ENCODE measurements at regions not wholly inside any gene's neighbourhood (a gene's known extent, or its start where the extent isn't known, plus 50 kb on each side); places are given as distances from the start of the nearest gene placed in this dataset.
"Not testable (repeated sequence)": the region's sequence is repeated elsewhere in the genome, so short reads cannot be mapped to it uniquely, and the experiment has no call there.

DNA sequence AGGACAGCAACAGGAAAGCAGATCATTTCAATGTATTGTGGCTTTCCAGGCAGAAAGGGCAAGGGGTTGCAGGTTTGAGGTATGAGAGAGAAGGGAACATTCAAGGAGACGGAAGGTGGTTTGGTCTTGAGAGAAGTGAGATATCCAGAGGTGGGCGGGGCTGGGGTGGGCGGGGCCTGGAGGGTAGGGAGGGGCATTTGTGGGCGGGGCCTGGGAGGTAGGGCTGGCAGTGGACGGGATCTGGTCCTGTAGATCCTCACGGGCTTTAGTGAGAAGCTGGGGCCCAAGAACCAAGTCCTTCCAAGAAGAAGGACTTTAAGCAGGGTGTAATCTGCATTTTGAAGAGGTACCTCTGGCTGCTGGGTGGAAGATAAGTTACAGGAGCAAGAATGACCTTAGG is 199.2 kb downstream of the MN1 start:
- CTCF ChIA-PET: no interaction called here
- POLR2A ChIA-PET: no interaction called here

DNA sequence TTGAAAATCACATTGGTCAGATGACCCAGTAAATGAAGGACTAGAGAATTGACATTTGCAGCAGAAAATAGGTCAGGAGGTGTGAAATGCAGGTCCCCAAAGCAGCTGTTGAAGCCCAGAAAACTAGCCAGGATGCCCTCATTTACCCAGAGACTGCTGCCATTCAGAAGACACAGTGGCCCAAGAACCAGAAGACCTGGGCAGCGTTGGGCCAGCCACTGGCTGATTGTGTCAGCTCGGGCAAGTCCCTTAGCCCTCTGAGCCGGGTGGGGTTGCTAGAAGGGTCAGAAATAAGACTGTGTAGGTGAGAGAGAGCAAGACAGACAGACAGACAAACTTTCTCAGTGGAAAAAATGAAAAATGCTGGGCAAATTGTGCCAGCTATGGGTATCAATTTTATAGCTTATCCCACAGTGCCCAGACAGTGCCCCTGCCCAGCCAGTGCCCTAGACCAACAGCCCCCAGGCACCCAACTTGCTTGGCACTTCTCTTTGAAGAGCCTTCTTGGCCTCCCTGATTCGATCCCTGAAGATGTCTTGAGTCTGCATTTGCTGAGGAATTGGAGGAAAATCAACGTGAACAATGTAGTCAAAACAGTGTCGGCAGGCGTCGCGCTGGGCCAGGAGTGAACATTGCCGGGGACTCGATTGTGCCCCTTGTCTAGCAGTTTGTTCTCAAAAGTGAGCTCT is 198.3 kb downstream of the MN1 start:
- CTCF ChIA-PET: no interaction called here
- POLR2A ChIA-PET: no interaction called here

DNA sequence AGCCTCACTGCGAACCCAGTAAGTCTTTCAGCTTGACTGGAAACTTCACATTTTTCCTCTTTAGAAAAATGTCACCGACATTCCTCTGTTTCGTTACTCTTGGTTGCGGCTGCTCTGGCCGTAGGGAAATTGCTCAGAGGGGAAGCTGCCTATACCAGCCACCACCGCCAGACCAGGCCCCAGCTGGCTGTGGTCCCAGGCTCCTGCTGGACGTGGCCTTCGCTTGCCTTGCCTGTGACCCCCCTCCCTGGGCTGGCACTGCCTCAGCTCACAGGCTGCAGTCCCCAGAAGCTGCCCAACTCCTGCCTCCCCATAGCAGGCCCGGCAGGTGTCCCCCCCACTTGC is 197.8 kb downstream of the MN1 start:
- POLR2A ChIA-PET: no interaction called here
- CTCF ChIA-PET: no interaction called here

DNA sequence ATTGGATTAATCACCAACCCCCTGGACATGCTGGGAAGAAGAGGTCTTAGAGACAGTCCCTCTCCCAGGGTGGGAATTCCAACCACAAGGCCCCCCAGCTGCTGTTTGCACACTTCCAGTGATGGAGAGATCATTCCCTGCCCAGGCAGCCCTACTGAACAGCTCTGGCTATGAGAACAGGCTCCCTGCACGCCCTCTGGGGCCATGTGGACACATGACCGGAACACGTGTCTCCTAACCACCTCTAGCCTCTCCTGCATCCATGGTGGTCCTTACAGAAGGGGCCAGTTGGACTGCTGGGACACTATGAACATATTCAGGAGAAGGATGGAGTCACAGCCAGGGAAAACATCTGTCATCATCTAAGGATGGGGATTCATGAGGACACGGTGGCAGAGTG is 196.2 kb downstream of the MN1 start:
- POLR2A ChIA-PET: no interaction called here
- CTCF ChIA-PET: interaction anchor here (0.7 kb wide), 1 partner anchor 177 kb away, joined by 3 read pairs; no protein-coding TSS in a partner anchor

DNA sequence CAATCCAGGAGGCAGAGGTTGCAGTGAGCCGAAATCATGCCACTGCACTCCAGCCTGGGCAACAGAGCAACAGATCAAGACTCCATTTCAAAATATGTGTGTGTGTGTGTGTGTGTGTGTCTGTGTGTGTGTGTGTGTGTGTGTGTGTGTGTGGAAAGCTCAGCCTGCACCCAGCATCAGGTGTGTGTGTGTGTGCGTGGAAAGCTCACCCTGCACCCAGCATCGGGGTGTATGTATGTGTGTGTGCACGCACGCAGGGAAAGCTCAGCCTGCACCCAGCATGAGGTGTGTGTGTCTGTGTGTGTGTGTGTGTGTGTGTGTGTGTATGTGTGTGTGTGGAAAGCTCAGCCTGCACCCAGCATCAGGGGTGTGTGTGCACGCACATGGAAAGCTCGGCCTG is 193.8 kb downstream of the MN1 start:
- POLR2A ChIA-PET: not testable (repeated sequence)

DNA sequence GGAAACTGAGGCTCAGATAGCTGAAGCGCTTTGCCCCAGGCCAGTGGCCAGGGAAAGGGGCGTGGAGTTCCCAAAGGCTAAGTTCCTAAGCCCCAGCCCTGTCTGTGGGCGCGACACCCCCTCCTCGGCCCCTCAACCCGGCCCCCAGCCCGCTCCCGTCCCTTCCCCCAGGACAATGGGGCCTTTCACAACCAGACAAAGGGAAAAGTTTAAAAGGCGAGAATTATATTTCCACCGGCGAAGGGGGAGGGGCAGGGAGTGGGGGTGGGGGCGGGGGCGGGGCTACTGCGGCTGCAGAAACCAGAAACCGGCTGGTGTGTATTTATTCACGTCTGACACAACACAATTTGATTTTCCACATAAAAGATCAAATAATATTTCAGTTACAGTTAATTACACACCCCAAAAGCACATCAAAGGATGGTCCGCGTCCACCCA is 192.1 kb downstream of the MN1 start:
- ChIA-PET CTCF (no interaction called here), POLR2A (no interaction called here)

More for the DNA sequence above, 193.8 kb downstream of the MN1 start:
- CTCF ChIA-PET: not testable (repeated sequence)

DNA sequence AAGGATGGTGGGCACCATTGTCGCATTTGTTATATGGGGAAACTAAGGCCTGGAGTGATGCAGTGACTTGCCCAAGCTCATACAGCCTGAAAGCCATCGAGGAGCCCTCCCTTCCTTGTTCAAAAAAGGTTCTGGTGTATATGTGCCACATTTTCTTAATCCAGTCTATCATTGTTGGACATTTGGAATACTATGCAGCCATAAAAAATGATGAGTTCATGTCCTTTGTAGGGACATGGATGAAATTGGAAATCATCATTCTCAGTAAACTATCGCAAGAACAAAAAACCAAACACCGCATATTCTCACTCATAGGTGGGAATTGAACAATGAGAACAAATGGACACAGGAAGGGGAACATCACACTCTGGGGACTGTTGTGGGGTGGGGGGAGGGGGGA is 191.4 kb downstream of the MN1 start:
- POLR2A ChIA-PET, CTCF ChIA-PET: not testable (repeated sequence)

DNA sequence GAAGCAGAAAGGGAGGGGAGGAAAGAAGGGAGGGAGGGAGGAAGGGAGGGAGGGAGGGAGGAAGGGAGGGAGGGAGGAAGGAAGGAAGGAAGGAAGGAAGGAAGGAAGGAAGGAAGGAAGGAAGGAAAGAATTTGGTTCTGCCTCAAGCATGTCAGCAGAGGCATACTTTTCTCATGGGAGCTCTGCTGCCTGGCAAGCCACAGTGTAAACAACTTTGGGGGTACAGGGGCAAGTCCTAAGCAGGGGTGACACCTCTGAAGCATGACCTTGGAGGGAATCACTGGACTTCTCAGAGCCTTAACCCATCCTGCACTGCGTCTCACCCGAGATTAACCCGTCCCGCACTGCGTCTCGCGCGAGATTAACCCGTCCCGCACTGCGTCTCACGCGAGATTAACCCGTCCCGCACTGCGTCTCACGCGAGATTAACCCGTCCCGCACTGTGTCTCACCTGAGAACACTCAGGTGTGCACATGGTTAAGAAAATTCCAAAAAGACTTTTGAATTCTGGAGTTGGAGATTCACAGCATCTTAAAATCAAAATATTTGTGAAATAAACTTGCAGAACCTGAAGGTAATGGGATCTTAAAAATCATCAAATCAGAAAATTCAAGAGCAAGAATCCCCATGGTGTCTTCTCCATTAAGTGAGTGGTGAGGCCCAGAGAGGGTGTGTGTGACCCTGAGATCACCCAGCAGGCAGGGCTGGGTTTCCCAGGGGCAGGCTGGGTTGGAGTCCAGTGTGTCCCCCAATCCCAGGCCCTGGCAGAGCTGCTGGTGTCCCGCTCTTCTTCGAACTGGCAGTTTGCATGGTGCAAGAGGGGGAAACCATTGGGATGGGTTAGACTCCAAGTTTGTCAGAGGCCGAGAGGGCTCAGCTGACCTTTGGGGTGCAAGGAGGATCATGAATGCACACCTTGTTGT is 190.4 kb downstream of the MN1 start:
- POLR2A ChIA-PET: no interaction called here
- CTCF ChIA-PET: no interaction called here

DNA sequence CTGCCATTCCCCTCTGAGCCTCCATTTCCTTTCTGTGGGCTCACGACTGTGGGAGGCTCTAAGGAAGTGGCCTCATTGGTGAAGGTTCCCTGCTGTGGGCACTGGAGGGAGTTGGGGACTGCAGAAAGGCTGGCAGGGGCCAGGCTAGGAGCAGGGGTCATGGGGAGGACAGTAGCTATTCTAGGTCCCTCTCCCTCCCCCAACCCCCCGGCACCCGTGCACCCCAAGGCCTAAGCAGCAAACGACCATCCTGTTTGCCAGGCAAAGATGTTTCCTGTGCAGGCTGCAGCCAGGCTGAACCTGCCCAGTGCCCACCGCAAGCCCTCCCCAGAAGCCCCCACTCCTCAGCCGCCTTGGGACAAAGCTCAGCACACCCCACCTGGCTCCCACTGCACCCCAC is 189.4 kb downstream of the MN1 start:
- ChIA-PET CTCF (no interaction called here), POLR2A (no interaction called here)

DNA sequence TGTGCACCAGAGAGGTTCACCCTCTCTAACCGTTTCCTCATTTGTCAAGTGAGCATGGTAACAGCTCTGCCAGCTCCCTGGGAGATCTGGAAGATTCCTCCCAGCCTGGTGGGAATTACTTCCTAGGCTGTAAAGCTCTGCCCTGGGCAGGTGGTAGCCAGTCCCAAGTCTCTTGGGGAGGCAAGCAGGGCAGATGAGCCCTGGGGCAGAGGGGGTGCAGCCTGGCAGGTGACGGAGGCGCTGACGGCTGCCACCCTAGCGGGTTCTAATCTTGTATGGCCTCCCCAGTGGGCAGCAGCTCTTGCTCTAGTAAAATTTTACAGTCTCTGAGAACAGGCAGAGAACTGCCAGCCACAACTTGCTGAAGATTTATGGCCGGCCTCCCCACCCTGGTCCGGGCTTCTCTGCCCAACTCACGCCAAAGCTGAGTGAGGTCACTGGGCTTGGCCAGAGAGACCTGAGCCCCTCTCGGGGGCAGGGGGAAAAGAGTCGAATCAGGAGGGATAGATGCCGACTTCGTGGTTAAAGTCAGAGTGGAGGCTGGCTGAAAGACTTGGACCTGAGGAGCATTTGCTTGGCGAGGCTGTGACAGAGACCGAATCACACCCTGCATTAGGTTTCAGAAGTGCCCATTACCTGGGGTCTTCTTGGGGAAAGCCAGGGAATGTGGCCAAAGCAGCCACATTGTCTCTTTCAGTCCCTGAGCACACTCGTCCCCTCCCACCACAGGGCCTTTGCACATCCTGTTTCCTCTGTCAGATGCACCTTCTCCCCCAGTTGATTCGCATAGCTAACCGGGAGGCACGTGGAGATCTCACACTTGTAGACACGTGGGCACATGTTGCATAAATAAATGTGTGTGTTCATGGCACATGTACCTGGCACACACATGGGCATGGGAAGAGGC is 188.2 kb downstream of the MN1 start:
- ChIA-PET POLR2A (no interaction called here), CTCF (no interaction called here)

DNA sequence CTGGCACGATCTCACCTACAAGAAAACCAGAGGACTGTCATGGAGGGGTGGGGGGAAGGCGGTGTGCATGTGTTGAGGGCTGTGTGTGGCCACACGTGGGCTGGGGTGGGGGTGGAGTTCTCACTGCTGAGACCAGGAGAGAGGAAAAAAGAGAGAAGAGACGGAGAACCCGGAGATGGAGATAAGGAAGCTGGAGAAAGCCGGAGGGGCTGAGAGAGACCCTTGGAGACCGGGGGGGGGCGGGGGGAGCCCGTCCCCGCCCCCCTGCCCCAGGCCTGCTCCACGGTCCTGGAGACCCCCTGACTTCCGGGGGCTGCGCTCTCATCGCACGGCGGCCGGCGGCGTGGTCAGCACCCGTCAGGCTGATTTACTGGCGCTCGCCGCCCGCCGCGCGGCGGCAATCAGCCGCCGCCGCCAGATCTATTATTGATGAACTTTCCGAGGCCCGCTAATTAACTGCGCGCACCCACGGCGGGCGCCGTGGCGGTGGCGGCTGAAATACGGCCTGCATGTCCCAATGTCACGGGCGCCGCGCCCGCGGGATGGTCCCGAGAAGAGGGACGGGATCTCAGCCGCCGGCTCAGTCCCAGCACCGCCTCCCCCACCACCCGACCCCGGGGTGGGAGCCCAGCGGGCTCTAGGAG is 187.4 kb downstream of the MN1 start:
- ChIA-PET POLR2A (no interaction called here), CTCF (no interaction called here)

DNA sequence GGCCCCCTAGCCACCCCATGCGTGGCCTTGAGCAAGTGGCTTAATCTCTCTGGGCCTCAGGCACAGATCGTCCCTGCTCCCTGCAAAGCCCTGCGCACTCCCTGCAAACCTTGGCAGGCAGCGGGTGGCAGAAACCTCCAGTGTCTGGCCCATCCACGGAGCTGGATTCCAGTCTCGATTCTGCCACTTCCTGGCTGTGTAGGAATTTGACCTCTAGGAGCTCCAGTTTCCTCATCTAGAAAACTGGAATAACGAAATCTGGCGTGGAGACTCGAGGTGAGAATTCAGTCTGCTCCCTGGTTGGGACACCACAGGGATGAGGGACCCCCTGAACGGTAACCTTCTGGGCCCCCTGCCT is 186.9 kb downstream of the MN1 start:
- CTCF ChIA-PET: no interaction called here
- POLR2A ChIA-PET: no interaction called here

DNA sequence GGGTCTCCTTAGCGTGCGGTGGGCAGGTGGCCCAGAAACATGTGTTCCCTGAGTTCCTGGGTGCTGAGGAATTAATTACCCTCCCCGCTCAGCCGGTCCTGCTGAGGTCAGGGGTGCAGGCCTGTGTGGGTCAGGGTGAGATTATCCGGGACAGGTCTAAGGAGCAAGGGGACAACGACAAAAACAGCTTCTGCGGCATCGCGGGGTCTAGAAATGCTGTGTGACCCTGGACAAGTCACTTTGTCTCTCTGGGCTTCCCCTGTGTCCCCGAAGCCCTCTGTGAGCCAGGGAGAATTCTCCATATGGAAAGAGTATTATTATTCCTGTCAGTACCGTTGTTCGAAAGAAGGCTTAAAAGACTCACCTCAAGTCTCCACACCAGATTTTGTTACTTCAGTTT is 186.1 kb downstream of the MN1 start:
- CTCF ChIA-PET: no interaction called here

DNA sequence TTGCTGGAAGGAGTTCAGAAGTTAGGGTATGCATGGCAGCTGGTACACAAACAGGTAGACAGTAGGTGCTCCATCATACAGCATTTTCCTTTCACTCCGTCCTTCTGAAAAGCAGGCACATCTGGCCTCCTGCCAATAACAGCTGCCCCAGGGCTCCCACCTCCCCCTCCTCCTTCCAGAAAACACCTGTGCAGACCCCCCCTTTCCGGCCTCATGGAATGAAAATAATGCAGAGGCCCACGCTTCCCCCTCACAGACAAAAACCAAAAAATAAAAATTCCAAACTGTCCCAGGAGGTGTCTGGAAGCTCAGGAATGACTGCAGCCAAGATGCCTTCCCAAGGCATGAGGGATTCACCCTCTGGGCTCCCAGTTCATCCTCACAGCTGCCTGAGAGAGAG is 185.5 kb downstream of the MN1 start:
- POLR2A ChIA-PET: no interaction called here
- CTCF ChIA-PET: no interaction called here

More for the DNA sequence above, 186.1 kb downstream of the MN1 start:
- POLR2A ChIA-PET: no interaction called here

DNA sequence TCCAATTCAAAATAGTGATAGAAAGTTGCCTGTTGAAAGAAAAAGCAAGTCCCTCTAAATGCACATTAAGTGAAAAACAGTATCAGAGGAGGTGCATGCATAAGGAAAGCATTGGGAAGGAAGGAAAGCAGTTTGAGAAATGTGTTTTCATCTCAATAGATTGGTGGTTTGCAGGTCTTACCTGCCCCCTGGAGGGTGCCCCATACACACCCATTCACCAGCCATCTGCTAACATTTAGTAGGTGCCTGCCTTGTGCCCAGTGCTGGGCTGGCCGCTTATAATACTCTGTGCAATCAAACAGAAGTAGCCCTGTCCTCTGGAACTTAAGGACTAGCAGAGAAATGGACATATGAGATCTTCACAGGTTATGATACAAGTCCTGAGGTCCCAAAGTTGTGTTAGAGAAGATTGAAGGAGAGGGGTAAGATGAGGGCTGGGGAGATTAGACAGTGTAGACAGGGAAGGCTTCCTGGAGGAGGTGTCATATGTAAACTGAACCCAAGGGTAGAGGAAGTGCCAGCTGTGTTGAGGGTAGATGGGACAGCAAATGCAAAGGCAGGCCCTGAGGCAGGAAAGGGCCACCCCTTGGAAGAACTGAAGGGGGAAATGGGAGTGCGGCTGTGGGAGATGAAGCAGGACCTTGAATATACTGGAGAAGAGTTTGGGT is 184.2 kb downstream of the MN1 start:
- CTCF ChIA-PET: no interaction called here
- POLR2A ChIA-PET: no interaction called here

DNA sequence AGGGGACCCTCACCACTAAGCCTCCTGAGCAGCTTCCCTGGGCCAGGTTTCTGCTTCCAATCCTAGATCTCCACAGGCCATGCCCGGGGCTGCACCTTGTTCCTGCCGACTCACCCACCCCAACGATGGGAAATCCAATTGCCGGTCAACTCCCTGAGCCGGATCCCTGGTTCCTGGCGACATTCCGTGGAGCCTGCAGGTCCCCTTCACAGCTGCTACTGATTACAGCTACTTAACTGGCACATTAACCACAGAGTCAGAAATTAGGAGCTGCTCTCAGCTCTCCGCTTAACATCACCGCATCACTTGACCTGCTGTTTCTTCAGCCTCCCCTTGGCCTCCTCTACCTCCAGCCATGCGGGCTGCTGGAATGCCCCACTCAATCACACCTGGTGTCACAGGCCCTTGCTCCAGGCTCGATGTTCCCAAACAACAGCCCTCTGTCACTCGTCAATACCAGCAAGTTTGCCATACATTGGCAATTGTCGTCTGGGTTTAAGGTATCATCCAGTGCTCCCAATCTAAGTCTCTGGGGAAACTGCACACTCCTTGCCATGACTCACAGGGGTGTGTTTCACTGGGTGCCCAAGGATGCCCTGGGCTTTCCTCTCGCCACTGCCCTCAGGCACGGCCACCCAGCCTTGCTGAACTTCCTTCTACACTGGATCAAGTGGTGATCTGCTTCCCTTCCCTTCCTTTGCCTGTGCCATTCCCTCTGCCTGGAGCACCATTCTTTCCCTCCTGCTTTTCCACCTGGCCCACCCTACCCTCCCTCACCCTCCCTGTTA is 181.0 kb downstream of the MN1 start:
- CTCF ChIA-PET: no interaction called here
- POLR2A ChIA-PET: no interaction called here

DNA sequence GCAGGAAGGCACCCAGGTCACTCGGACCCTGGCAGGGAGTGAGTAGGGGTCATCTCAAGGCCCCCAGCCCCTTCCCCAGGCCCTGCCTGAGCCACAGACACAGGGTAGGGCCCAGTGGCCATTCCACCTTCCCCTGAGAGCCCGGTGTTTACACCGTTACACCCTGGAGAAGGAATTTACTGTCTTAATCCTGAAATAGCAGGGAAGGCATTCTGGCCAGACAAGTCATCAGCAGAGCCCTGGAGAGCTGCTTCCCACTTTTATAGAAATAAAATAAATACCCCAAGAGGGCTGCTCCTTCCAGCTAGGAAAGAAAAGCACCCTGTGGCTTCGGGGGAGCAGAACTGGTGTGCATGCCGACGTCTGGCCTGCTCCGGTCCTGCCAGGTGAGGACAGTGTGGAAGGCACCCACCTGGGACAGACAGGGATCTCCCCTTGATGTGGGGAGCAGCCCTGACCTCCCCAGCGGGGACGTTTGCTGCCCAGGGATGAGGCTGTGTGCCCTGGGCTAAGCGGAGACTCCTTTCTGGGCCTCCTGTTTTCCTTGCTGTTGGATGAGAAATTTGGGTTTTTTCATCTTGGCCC is 180.0 kb downstream of the MN1 start:
- POLR2A ChIA-PET: no interaction called here
- CTCF ChIA-PET: interaction anchor here (0.6 kb wide), 1 partner anchor 100 kb away, joined by 4 read pairs; no protein-coding TSS in a partner anchor

DNA sequence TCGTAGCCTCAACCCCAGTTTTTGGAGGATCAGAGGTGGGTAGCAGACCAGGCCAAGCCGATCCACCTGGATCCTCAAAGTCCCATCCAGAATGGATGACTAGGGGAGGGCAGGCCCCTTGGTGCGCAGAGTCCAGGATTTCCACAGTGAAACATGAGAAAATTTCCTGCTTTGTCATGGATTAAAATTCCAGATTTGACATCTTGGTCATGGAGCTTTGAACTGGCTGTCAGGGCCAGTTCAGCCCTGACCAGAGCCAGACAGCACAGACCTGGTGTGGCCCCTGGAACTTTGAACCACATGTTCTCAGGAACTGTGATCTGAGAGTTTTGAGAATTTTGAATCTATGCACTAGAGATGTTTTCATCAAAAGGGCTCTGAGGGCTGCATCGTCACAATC is 177.5 kb downstream of the MN1 start:
- CTCF ChIA-PET: no interaction called here

DNA sequence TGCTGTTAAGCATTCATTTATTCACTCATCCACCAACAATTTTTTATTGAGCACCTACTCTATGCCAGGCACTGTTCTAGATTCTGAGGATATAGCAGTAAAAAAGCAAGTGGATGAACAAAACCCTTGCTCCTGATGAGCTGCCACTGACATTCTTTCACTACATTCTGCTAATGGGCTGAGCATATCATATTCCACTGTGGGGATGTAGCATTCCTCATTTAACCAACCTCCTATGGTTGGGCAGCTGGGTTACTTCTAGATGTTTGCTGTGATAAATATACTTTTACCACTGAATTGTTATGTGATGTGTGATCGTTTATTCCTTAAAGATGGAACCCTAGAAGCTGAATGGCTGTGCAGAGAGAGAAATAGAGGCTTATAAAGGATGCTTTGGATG is 176.9 kb downstream of the MN1 start:
- POLR2A ChIA-PET: no interaction called here
- CTCF ChIA-PET: no interaction called here

More for the DNA sequence above, 177.5 kb downstream of the MN1 start:
- POLR2A ChIA-PET: no interaction called here

Data from activated CD8-positive, alpha-beta memory T cell treated with anti-CD3 and anti-CD28 coated beads for 36 hours (primary cell).